Suprapubic skin (tissue), 4 donors: ENCODE measurements at regions not wholly inside any gene's neighbourhood (a gene's known extent, or its start where the extent isn't known, plus 50 kb on each side); places are given as distances from the start of the nearest gene placed in this dataset.

Experiments
- DNase-seq, 2 donors: peaks; one replicate each; pipeline ENCODE4 v3.0.0-alpha.2; 2019; ENCODE audit warnings: low spot score in 2 of 2
- H3K27ac ChIP-seq: fragments of 200-600 bp; sonication (generic); one replicate; pipeline ENCODE4 v1.5.1; 2019
- H3K27me3 ChIP-seq: fragments of 200-600 bp; sonication (generic); one replicate; pipeline ENCODE4 v1.5.1; 2019
- H3K36me3 ChIP-seq: fragments of 200-600 bp; sonication (generic); one replicate; pipeline ENCODE4 v1.5.1; 2019
- H3K4me1 ChIP-seq: fragments of 200-600 bp; sonication (generic); one replicate; pipeline ENCODE4 v1.5.1; 2019
- H3K4me3 ChIP-seq: fragments of 200-600 bp; sonication (generic); one replicate; pipeline ENCODE4 v1.5.1; 2019; ENCODE audit warnings: mild to moderate bottlenecking
- H3K9me3 ChIP-seq: fragments of 200-600 bp; sonication (generic); one replicate; pipeline ENCODE4 v1.5.1; 2019
- EP300 ChIP-seq: sonication (generic); formaldehyde crosslinking; IDR thresholded peaks from one replicate; pipeline ENCODE4 v1.6.1; 2017; ENCODE audit warnings: antibody characterized with exemption
- POLR2A ChIP-seq, 2 donors: fragments of 450-650 bp; IDR thresholded peaks; one replicate each; pipeline ENCODE4 v1.6.1; 2017; ENCODE audit warnings: antibody characterized with exemption in 2 of 2, mild to moderate bottlenecking in 2 of 2, moderate library complexity in 2 of 2
- POLR2AphosphoS5 ChIP-seq, 3 donors: sonication (generic); formaldehyde crosslinking; IDR thresholded peaks; one replicate each; pipeline ENCODE4 v1.6.1; 2017; ENCODE audit warnings: antibody characterized with exemption in 3 of 3
- WGBS: methylation state at CpG from one replicate; pipeline ENCODE4 v1.1.5; 2018; 5-methylcytosine and 5-hydroxymethylcytosine counted together
- TF ChIP-seq, protein P1 (sequence below), 2 donors: fragments of 200-600 bp in 1 of 2; fragments of 450-650 bp in 1 of 2; sonication (generic) in 1 of 2; IDR thresholded peaks; one replicate each; pipeline ENCODE4 v1.5.1; 2016 to 2019; ENCODE audit warnings: antibody characterized with exemption in 2 of 2, mild to moderate bottlenecking in 1 of 2, moderate library complexity in 1 of 2

GRCh38 chr3:194250098-194251002, 100.8 kb downstream of the CPN2 start:
- 28% methylated on average over 20 of the region's 20 CpGs for WGBS

GRCh38 chr3:194251007-194251406, 100.1 kb downstream of the CPN2 start:
- Histone ChIP-seq H3K9me3 (no peaks in the 10 kb centered on the region), H3K27ac (no peak overlapping the region), H3K4me1 (peaks cover 16% of the 10 kb centered on the region), H3K4me3 (no peak overlapping the region), H3K27me3 (no peaks in the 10 kb centered on the region), H3K36me3 (no peaks in the 10 kb centered on the region)
- DNase-seq, result no peak
- 68% methylated on average over 10 of the region's 10 CpGs for WGBS
- TF ChIP-seq POLR2A (IDR thresholded peaks at IDR 0.05), result no peak

More at GRCh38 chr3:194250098-194251002, 100.8 kb downstream of the CPN2 start:
- no peak overlapping the region for H3K27ac ChIP-seq
- no peaks in the 10 kb centered on the region for H3K27me3 ChIP-seq
- H3K36me3 ChIP-seq, result no peaks in the 10 kb centered on the region
- no peaks in the 10 kb centered on the region for H3K9me3 ChIP-seq
- H3K4me1 ChIP-seq, result peaks cover 16% of the 10 kb centered on the region
- TF ChIP-seq EP300 (no peak), POLR2AphosphoS5 (IDR thresholded peaks at IDR 0.05) (no peak), POLR2A (IDR thresholded peaks at IDR 0.05) (no peak)
- TF ChIP-seq, protein P1, sequence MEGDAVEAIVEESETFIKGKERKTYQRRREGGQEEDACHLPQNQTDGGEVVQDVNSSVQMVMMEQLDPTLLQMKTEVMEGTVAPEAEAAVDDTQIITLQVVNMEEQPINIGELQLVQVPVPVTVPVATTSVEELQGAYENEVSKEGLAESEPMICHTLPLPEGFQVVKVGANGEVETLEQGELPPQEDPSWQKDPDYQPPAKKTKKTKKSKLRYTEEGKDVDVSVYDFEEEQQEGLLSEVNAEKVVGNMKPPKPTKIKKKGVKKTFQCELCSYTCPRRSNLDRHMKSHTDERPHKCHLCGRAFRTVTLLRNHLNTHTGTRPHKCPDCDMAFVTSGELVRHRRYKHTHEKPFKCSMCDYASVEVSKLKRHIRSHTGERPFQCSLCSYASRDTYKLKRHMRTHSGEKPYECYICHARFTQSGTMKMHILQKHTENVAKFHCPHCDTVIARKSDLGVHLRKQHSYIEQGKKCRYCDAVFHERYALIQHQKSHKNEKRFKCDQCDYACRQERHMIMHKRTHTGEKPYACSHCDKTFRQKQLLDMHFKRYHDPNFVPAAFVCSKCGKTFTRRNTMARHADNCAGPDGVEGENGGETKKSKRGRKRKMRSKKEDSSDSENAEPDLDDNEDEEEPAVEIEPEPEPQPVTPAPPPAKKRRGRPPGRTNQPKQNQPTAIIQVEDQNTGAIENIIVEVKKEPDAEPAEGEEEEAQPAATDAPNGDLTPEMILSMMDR (IDR thresholded peaks at IDR 0.05), result no peak
- DNase-seq, result peak; percentile 81 to 91
- no peak overlapping the region for H3K4me3 ChIP-seq

DNA sequence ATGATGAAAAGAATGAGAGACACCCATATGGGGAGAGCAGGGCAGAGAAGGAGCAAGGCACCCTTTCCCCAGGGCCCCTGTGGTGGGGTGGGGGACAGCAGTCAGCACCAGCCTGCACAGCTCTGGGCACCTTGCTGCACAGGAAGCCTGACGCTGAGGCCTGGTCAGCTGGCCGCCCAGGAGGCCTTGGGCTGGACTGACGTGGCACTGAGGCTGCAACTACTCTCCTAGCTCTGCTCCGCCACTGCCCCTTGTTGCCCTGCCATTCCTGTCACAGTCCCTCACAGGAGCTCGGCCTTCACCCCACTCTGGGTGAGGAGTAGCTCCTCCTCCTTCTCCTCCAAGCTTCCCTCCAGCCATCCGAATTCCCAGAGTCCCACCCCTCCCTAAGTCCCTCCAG, 99.7 kb downstream of the CPN2 start:
- DNase-seq, result no peak
- no peaks in the 10 kb centered on the region for H3K36me3 ChIP-seq
- no peaks in the 10 kb centered on the region for H3K9me3 ChIP-seq
- H3K4me3 ChIP-seq, result no peak overlapping the region
- H3K4me1 ChIP-seq, result peaks cover 16% of the 10 kb centered on the region
- TF ChIP-seq EP300, result no peak
- TF ChIP-seq POLR2A (IDR thresholded peaks at IDR 0.05), result no peak
- TF ChIP-seq, protein P1 (IDR thresholded peaks at IDR 0.05), result no peak
- TF ChIP-seq POLR2AphosphoS5 (IDR thresholded peaks at IDR 0.05), result no peak
- no peak overlapping the region for H3K27ac ChIP-seq
- no peaks in the 10 kb centered on the region for H3K27me3 ChIP-seq
- WGBS, result 91% methylated on average over 6 of the region's 6 CpGs

- TF ChIP-seq, protein P1 (IDR thresholded peaks at IDR 0.05), result no peak
- no peak for TF ChIP-seq EP300
- no peak for TF ChIP-seq POLR2A (IDR thresholded peaks at IDR 0.05)
- TF ChIP-seq POLR2AphosphoS5 (IDR thresholded peaks at IDR 0.05), result no peak
Measured at GRCh38 chr3:194251891-194252560, 99.1 kb downstream of the CPN2 start.

DNA sequence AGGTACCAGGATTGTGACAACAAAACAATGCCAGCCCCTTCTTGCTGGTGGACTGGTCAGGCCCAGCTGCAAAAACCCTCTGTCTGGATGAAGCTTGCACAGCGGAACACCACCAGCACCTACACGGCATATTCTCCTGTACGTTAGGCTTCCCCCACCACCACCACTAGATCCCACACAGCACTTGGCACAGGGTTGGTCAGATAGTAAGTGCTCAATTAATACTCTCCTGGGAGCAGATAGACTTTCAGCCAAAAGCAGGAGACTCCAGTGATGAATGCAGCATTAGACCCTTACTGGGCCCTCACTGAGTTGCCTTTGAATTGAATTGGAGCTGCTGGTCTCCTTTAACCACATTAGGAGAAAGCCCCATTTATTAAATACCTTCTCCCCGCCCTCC, 97.9 kb downstream of the CPN2 start:
- no peak overlapping the region for H3K4me3 ChIP-seq
- H3K27me3 ChIP-seq, result no peaks in the 10 kb centered on the region
- no peak overlapping the region for H3K27ac ChIP-seq
- no peaks in the 10 kb centered on the region for H3K36me3 ChIP-seq
- peaks cover 16% of the 10 kb centered on the region for H3K4me1 ChIP-seq
- DNase-seq, result no peak
- H3K9me3 ChIP-seq, result no peaks in the 10 kb centered on the region
- WGBS, result 66% methylated on average over 4 of the region's 4 CpGs
- TF ChIP-seq EP300 (no peak), POLR2AphosphoS5 (IDR thresholded peaks at IDR 0.05) (no peak), POLR2A (IDR thresholded peaks at IDR 0.05) (no peak)
- TF ChIP-seq, protein P1 (IDR thresholded peaks at IDR 0.05), result no peak

More at GRCh38 chr3:194251891-194252560, 99.1 kb downstream of the CPN2 start:
- Histone ChIP-seq H3K36me3 (no peaks in the 10 kb centered on the region), H3K4me1 (peaks cover 16% of the 10 kb centered on the region), H3K27ac (no peak overlapping the region), H3K4me3 (no peak overlapping the region), H3K9me3 (no peaks in the 10 kb centered on the region), H3K27me3 (no peaks in the 10 kb centered on the region)
- 91% methylated on average over 18 of the region's 18 CpGs for WGBS
- DNase-seq, result no peak
